Thymus (tissue), 11 donors: ENCODE measurements at regions not wholly inside any gene's neighbourhood (a gene's known extent, or its start where the extent isn't known, plus 50 kb on each side); places are given as distances from the start of the nearest gene placed in this dataset.
"Not testable (repeated sequence)": the region's sequence is repeated elsewhere in the genome, so short reads cannot be mapped to it uniquely, and the experiment has no call there.

Experiments used
- DNase-seq, 9 donors: peaks; one replicate each; pipeline ENCODE4 v3.0.0-alpha.2; 2013; ENCODE audit warnings: low spot score in 9 of 9, low read depth in 6 of 9, missing footprints in 1 of 9
- H3K27ac ChIP-seq, 2 donors: one replicate each; pipeline ENCODE4 v1.5.1; 2013; ENCODE audit warnings: control low read depth in 1 of 2, low read depth in 1 of 2, low read length in 1 of 2, mild to moderate bottlenecking in 1 of 2, moderate library complexity in 1 of 2
- H3K27me3 ChIP-seq, 2 donors: one replicate each; pipeline ENCODE4 v1.5.1; 2013; ENCODE audit warnings: low read length in 1 of 2; ENCODE audit not compliant: control insufficient read depth in 2 of 2, insufficient read depth in 1 of 2
- H3K36me3 ChIP-seq, 2 donors: one replicate each; pipeline ENCODE4 v1.5.1; 2013; ENCODE audit warnings: low read length in 1 of 2, mild to moderate bottlenecking in 1 of 2, moderate library complexity in 1 of 2; ENCODE audit not compliant: control insufficient read depth in 2 of 2, insufficient read depth in 2 of 2
- H3K4me1 ChIP-seq, 2 donors: one replicate each; pipeline ENCODE4 v1.5.1; 2013; ENCODE audit warnings: low read length in 2 of 2; ENCODE audit not compliant: control insufficient read depth in 2 of 2, insufficient read depth in 2 of 2
- H3K4me3 ChIP-seq, 2 donors: one replicate each; pipeline ENCODE4 v1.5.1; 2013; ENCODE audit warnings: low read length in 2 of 2, control low read depth in 1 of 2, mild to moderate bottlenecking in 1 of 2
- H3K9me3 ChIP-seq, 2 donors: one replicate each; pipeline ENCODE4 v1.5.1; 2013; ENCODE audit warnings: low read length in 1 of 2, mild to moderate bottlenecking in 1 of 2; ENCODE audit not compliant: control insufficient read depth in 2 of 2, insufficient read depth in 1 of 2
- WGBS: extraction: QIAGEN DNeasy Blood & Tissue Kit; methylation state at CpG from one replicate; pipeline ENCODE4 v1.1.7; 2013; 5-methylcytosine and 5-hydroxymethylcytosine counted together
- donor health status: healthy.

DNA sequence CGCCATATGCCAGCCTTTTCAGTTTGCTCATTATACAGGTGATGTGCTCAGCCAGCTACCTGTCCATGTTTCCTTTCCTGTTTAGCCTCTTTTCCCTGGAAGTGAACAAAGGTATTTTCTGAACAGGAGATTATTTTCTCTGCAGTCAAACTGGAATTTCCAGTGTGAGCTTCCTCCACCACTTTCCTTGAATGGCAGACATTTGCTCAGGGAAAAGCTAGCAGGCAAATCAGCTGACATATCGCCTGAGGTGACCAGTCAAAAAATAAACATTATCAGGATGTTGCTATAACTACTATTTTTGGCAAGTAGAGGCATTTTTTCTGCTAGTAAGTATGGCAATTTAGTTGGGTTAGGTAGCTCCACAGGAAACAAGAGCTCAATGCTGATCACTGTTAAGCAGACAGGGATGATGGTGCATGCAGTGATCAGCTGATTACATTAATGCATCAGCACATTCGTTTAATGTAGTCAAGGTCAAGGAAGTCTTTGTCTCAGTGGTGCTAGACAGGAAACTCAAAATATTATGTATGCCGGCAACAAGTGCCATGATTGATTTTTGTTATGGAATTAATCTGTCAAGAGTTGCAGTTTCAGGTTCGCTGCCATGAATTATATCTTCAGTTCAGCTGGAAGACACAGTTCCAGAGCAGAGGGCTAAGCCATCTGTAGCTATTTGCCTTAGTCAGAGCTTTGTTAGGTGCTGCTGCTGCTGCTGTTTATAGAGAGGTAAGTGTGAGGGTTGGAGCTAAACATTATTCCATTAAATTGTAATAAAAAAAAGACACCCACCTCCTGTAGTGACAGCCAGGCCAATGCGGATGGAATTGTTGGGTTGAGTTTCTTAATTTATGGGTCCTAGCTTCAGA, 179.7 kb upstream of the ST6GALNAC5 start:
- Histone ChIP-seq H3K27me3 (no peaks in the 10 kb centered on the region), H3K27ac (no peak overlapping the region), H3K4me1 (no peaks in the 10 kb centered on the region), H3K4me3 (no peak overlapping the region), H3K9me3 (no peaks in the 10 kb centered on the region), H3K36me3 (no peaks in the 10 kb centered on the region)
- DNase-seq = no peak
- WGBS = 61% methylated on average over 6 of the region's 6 CpGs

GRCh38 chr1:76690766-76691165, 176.5 kb upstream of the ST6GALNAC5 start:
- no peak overlapping the region for H3K4me3 ChIP-seq
- H3K36me3 ChIP-seq = no peaks in the 10 kb centered on the region
- no peaks in the 10 kb centered on the region for H3K9me3 ChIP-seq
- no peak overlapping the region for H3K27ac ChIP-seq
- H3K4me1 ChIP-seq = no peaks in the 10 kb centered on the region
- no peak for DNase-seq
- 78% methylated on average over 3 of the region's 3 CpGs for WGBS
- no peaks in the 10 kb centered on the region for H3K27me3 ChIP-seq

- Histone ChIP-seq H3K27ac (no peak overlapping the region), H3K4me1 (no peaks in the 10 kb centered on the region), H3K4me3 (no peak overlapping the region), H3K36me3 (no peaks in the 10 kb centered on the region), H3K9me3 (no peaks in the 10 kb centered on the region), H3K27me3 (no peaks in the 10 kb centered on the region)
- WGBS = 47% methylated on average over 2 of the region's 2 CpGs
- DNase-seq = no peak
Measured at GRCh38 chr1:76695535-76695934, 171.7 kb upstream of the ST6GALNAC5 start.

- H3K9me3 ChIP-seq = no peaks in the 10 kb centered on the region
- no peaks in the 10 kb centered on the region for H3K36me3 ChIP-seq
- no peaks in the 10 kb centered on the region for H3K4me1 ChIP-seq
- no peak overlapping the region for H3K27ac ChIP-seq
- no peaks in the 10 kb centered on the region for H3K27me3 ChIP-seq
- 96% methylated on average over 3 of the region's 3 CpGs for WGBS
- no peak overlapping the region for H3K4me3 ChIP-seq
- DNase-seq = no peak
Measured at GRCh38 chr1:76697361-76697760, 169.9 kb upstream of the ST6GALNAC5 start.

DNA sequence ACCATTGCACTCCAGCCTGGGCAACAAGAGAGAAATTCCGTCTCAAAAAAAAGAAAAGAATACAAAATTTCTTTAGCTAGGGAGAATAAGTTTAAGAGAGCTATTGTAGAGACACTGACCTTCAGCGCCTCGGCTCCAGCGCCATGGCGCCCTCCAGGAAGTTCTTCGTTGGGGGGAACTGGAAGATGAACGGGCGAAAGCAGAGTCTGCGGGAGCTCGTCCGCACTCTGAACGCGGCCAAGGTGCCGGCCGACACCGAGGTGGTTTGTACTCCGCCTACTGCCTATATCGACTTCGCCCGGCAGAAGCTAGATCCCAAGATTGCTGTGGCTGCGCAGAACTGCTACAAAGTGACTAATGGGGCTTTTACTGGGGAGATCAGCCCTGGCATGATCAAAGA, 167.6 kb upstream of the ST6GALNAC5 start:
- H3K27me3 ChIP-seq, H3K4me3 ChIP-seq, H3K36me3 ChIP-seq, H3K4me1 ChIP-seq, H3K27ac ChIP-seq, DNase-seq, H3K9me3 ChIP-seq: not testable (repeated sequence)
- 98% methylated on average over 21 of the region's 21 CpGs for WGBS

DNA sequence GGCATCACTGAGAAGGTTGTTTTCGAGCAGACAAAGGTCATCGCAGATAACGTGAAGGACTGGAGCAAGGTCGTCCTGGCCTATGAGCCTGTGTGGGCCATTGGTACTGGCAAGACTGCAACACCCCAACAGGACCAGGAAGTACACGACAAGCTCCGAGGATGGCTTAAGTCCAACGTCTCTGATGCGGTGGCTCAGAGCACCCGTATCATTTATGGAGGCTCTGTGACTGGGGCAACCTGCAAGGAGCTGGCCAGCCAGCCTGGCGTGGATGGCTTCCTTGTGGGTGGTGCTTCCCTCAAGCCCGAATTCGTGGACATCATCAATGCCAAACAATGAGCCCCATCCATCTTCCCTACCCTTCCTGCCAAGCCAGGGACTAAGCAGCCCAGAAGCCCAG, 167.1 kb upstream of the ST6GALNAC5 start:
- H3K4me3 ChIP-seq, H3K9me3 ChIP-seq, H3K27me3 ChIP-seq, DNase-seq, H3K27ac ChIP-seq, H3K36me3 ChIP-seq, H3K4me1 ChIP-seq: not testable (repeated sequence)
- WGBS = 97% methylated on average over 12 of the region's 12 CpGs

GRCh38 chr1:76705560-76705959, 161.7 kb upstream of the ST6GALNAC5 start:
- no peak overlapping the region for H3K4me3 ChIP-seq
- H3K4me1 ChIP-seq = no peaks in the 10 kb centered on the region
- H3K27ac ChIP-seq = no peak overlapping the region
- 70% methylated on average over 4 of the region's 4 CpGs for WGBS
- DNase-seq = no peak
- no peaks in the 10 kb centered on the region for H3K36me3 ChIP-seq
- H3K9me3 ChIP-seq = no peaks in the 10 kb centered on the region
- H3K27me3 ChIP-seq = no peaks in the 10 kb centered on the region

- Histone ChIP-seq H3K9me3 (no peaks in the 10 kb centered on the region), H3K4me1 (no peaks in the 10 kb centered on the region), H3K4me3 (no peak overlapping the region), H3K36me3 (no peaks in the 10 kb centered on the region), H3K27me3 (no peaks in the 10 kb centered on the region), H3K27ac (no peak overlapping the region)
- no peak for DNase-seq
- WGBS = 93% methylated on average over 2 of the region's 2 CpGs
Measured at GRCh38 chr1:76713535-76713934, 153.7 kb upstream of the ST6GALNAC5 start.

- WGBS = 95% methylated on average over 1 of the region's 1 CpG
- Histone ChIP-seq H3K27me3 (no peaks in the 10 kb centered on the region), H3K9me3 (no peaks in the 10 kb centered on the region), H3K27ac (no peak overlapping the region), H3K4me3 (no peak overlapping the region), H3K36me3 (no peaks in the 10 kb centered on the region), H3K4me1 (no peaks in the 10 kb centered on the region)
- DNase-seq = no peak
Measured at GRCh38 chr1:76715474-76715873, 151.8 kb upstream of the ST6GALNAC5 start.
